Fibroblast of pulmonary artery (primary cell): ENCODE measurements at regions not wholly inside any gene's neighbourhood (a gene's known extent, or its start where the extent isn't known, plus 50 kb on each side); places are given as distances from the start of the nearest gene placed in this dataset.

Experiments used
- DNase-seq: peaks from one replicate; pipeline ENCODE4 v3.0.0-alpha.2; 2010; ENCODE audit warnings: low read depth
- H3K4me3 ChIP-seq: replicated peaks from 2 replicates; pipeline ENCODE4 v1.5.1; 2011; ENCODE audit warnings: low read depth, mild to moderate bottlenecking, control low read depth, low read length, moderate library complexity
- TF ChIP-seq, protein P1 (sequence below): IDR thresholded peaks from 2 replicates; pipeline ENCODE4 v1.5.1; 2011; ENCODE audit warnings: mild to moderate bottlenecking, control low read depth, low read length, inconsistent platforms; ENCODE audit errors: missing control alignments

DNA sequence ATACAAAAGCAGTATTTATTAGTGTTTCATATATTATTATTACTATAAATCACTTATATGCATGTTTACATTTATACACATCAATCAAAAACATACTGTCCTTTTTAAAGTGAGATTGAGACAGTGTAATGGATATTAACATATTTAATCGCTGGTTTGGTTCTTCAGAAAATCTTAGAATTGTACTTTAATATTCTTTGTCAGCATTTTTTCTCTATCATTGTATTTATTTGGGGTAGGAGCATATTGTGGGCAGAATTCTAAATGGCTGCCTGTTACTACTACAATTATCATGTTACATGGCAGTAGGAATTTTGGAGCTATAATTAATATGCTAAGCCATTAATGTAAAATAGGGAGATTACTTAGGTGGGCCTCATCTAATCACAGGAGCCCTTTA is 722.6 kb downstream of the TLR4 start:
- TF ChIP-seq, protein P1, sequence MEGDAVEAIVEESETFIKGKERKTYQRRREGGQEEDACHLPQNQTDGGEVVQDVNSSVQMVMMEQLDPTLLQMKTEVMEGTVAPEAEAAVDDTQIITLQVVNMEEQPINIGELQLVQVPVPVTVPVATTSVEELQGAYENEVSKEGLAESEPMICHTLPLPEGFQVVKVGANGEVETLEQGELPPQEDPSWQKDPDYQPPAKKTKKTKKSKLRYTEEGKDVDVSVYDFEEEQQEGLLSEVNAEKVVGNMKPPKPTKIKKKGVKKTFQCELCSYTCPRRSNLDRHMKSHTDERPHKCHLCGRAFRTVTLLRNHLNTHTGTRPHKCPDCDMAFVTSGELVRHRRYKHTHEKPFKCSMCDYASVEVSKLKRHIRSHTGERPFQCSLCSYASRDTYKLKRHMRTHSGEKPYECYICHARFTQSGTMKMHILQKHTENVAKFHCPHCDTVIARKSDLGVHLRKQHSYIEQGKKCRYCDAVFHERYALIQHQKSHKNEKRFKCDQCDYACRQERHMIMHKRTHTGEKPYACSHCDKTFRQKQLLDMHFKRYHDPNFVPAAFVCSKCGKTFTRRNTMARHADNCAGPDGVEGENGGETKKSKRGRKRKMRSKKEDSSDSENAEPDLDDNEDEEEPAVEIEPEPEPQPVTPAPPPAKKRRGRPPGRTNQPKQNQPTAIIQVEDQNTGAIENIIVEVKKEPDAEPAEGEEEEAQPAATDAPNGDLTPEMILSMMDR, result no peak
- no peak for DNase-seq
- no peak overlapping the region for H3K4me3 ChIP-seq

DNA sequence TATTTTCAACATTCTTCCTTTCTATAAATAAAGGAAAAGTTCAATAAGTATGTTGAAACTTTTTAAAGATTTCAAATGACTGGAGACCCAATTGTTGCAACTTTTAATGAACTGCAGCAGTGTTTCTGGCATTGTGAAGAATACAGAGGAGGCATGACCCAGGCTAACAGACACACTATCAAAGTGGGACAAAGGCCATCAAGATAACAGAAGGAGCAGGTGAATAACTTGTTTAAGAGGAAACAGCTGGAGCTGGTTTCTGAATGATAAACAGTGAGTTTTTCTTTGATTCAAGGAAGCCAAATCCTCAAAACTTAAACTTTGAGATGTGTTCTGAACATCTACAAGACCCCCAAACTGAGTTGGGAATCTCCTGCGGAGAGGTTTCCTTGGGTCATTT is 734.6 kb downstream of the TLR4 start:
- DNase-seq, result no peak
- no peak overlapping the region for H3K4me3 ChIP-seq
- TF ChIP-seq, protein P1, result no peak

DNA sequence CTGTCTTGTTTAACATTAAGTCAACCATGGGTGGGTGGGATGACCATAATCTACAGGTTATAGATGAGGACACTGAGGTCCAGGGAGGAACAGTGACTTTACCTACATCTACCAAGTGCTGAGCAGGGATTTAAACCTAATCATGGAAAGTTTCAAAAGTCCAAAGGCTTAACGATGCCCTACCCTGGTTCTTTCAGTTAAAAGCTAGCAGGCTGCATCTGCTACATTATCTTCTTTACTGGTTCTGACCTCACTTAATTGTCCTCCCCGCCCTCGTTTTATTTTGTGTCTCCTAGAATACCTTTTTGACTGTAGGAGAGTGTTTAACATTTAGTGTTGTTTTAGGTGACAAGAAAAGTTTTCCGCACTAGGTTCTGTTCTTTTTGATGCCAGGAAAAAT is 735.2 kb downstream of the TLR4 start:
- H3K4me3 ChIP-seq, result no peak overlapping the region
- DNase-seq, result no peak
- TF ChIP-seq, protein P1, result no peak

DNA sequence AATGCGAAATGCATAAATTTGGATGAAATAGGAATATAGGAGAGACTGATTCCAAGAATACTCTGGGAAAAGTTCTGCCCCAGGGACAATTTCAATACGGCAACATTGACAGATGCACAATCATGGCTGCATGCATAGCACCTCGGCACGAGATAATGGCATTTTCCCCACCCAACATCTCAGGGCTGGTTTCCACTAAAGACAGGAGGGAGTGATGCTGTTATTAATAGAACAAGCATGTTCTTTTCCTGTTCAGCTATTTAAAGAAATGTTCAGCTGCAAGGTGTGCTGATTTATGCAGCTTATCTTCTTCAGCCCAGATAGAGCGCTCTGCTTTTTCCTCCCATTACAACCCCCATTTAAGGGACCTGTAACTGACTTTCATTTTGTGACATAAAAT is 740.2 kb downstream of the TLR4 start:
- H3K4me3 ChIP-seq, result no peak overlapping the region
- TF ChIP-seq, protein P1, result no peak
- DNase-seq, result no peak

DNA sequence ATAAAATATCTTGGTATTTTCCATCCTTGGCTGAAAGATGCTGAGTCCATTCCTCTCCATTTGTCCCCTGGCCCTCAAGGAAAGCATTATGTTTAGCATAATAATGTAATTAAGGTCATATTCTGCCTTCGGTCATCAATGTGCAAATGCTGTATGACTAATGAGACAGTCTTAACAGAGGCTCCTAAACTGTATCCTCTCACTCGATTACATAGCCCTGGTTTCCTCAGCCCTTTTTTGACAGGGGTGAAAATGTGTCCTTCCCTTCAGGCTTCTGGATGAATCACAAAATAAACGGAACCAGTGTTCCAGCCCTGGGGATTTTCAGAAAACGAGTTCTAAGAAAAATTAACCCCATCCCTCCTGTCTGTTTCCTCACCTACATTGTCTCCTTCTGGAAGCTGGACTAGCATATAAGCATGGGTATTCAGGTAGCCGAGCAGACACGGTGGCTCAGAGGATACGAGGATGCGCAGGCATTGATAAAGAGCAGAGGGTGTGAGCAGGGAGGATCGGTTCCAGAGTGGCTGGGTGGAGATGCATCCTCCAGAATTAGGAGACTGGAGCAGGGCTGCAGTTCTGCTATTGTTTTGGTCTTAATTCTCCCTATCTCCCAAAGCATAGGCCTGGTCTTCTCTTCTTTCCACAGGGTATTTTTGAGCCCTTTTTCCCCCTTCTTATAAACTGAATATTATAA is 742.9 kb downstream of the TLR4 start:
- TF ChIP-seq, protein P1, result no peak
- no peak for DNase-seq
- H3K4me3 ChIP-seq, result no peak overlapping the region

DNA sequence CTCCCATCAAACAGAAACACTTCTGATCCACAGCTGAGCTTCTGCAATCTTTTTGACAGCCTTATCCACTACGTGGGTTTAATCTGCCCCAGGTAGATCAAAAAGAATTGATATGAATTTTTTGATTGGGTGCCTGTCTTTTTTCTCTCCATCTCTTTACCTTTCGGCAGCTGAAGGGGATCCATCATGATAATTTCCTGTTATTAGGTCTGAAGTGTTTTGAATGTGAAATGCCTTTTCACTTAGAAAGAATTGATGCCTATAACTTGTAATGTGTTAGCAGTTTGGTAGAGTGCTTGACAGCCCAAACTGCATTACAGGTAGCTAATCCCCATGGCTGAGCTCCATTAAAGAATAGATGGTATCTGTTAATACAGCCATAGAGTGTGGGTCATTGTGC is 745.4 kb downstream of the TLR4 start:
- DNase-seq, result no peak
- no peak overlapping the region for H3K4me3 ChIP-seq
- TF ChIP-seq, protein P1, result no peak

DNA sequence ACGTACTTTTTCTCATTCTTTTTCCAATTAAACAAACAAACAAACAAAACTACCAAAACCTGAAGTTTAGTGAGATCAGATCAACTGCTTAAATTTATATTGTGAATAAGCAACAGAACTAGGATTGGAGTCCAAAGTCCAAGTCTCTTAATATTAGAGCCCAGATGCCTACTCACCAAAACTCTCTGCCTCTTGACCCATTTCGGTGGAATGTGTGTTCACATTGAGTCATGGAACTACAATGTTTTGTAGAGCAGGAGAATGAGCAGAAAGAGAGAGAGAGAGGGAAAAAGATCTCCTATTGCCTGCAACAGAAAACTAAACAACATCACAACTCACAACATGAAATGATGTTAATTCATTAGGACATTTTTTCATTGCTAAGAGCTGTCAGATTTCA is 751.1 kb downstream of the TLR4 start:
- DNase-seq, result no peak
- TF ChIP-seq, protein P1, result no peak
- no peak overlapping the region for H3K4me3 ChIP-seq
